Loucy (cell line): ENCODE measurements at regions not wholly inside any gene's neighbourhood (a gene's known extent, or its start where the extent isn't known, plus 50 kb on each side); places are given as distances from the start of the nearest gene placed in this dataset.

Experiments used
- H2AFZ ChIP-seq: fragments of 200-600 bp; sonication (generic); 2 replicates; pipeline ENCODE4 v1.6.0; 2016; ENCODE audit warnings: antibody characterized with exemption, mild to moderate bottlenecking, low read length, moderate library complexity
- H3F3A ChIP-seq: fragments of 200-600 bp; 2 replicates; pipeline ENCODE4 v1.6.0; 2016; ENCODE audit warnings: antibody characterized with exemption, low read depth, mild to moderate bottlenecking
- H3K27me3 ChIP-seq: fragments of 200-600 bp; sonication (generic); 2 replicates; pipeline ENCODE4 v1.6.1; 2014; ENCODE audit warnings: low read length, mild to moderate bottlenecking; ENCODE audit not compliant: insufficient read depth, poor library complexity, severe bottlenecking
- H3K36me3 ChIP-seq: fragments of 200-600 bp; sonication (generic); 2 replicates; pipeline ENCODE4 v1.6.1; 2016; ENCODE audit warnings: low read length; ENCODE audit not compliant: insufficient read depth
- H3K4me1 ChIP-seq: fragments of 200-600 bp; sonication (generic); 2 replicates; pipeline ENCODE4 v1.5.1; 2014; ENCODE audit warnings: low read length, mild to moderate bottlenecking; ENCODE audit not compliant: insufficient read depth, poor library complexity, severe bottlenecking
- H3K4me2 ChIP-seq: fragments of 200-600 bp; sonication (generic); 2 replicates; pipeline ENCODE4 v1.6.0; 2014; ENCODE audit warnings: antibody characterized with exemption, low read length, low read depth, mild to moderate bottlenecking; ENCODE audit not compliant: poor library complexity, severe bottlenecking
- H3K4me3 ChIP-seq: fragments of 200-600 bp; sonication (generic); 2 replicates; pipeline ENCODE4 v1.5.1; 2014; ENCODE audit warnings: low read length, mild to moderate bottlenecking, mixed read lengths; ENCODE audit not compliant: poor library complexity, severe bottlenecking
- H3K79me2 ChIP-seq: fragments of 200-600 bp; sonication (generic); 2 replicates; pipeline ENCODE4 v1.6.1; 2014; ENCODE audit warnings: low read length; ENCODE audit not compliant: insufficient read depth
- H3K9ac ChIP-seq: fragments of 200-600 bp; sonication (generic); 2 replicates; pipeline ENCODE4 v1.6.0; 2014; ENCODE audit warnings: mild to moderate bottlenecking, low read depth, low read length, moderate library complexity; ENCODE audit not compliant: poor library complexity, severe bottlenecking
- H3K9me2 ChIP-seq: fragments of 200-600 bp; sonication (generic); replicated peaks from 2 replicates; pipeline ENCODE4 v1.6.1; 2016; ENCODE audit warnings: low read depth, low read length, mixed read lengths
- H3K9me3 ChIP-seq: fragments of 200-600 bp; sonication (generic); 2 replicates; pipeline ENCODE4 v1.6.1; 2014; ENCODE audit warnings: mild to moderate bottlenecking, antibody characterized with exemption, low read length, low read depth; ENCODE audit not compliant: insufficient read depth
- H4K20me1 ChIP-seq: fragments of 200-600 bp; sonication (generic); 2 replicates; pipeline ENCODE4 v1.6.0; 2014; ENCODE audit warnings: antibody characterized with exemption, low read length, mild to moderate bottlenecking; ENCODE audit not compliant: insufficient read depth, poor library complexity, severe bottlenecking
- EZH2phosphoT487 ChIP-seq: fragments of 200-600 bp; IDR thresholded peaks from 2 replicates; pipeline ENCODE4 v1.6.1; 2018; ENCODE audit warnings: antibody characterized with exemption, mild to moderate bottlenecking, moderate library complexity, borderline replicate concordance
- TF ChIP-seq, protein P1 (sequence below): fragments of 200-600 bp; sonication (generic); conservative IDR thresholded peaks from 2 replicates; pipeline ENCODE4 v1.5.1; 2014; ENCODE audit warnings: mild to moderate bottlenecking, antibody characterized with exemption, low read length

DNA sequence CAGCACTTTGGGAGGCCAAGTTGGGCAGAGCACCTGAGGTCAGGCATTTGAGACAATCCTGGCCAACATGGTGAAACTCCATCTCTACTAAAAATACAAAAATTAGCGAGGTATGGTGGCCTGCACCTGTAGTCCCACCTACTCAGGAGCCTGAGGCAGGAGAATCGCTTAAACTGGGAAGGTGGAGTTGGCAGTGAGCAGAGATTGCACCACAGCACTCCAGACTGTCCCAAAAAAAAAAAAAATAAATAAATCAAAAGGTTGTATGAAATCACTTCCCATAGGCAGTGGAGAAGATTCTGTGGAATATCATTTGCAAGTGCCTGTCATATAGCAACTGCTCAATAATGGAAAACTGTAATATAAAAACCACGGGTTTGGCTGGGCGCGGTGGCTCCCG, 65.1 kb upstream of the SERBP1 start:
- no peak overlapping the region for H3K9ac ChIP-seq
- no peaks in the 10 kb centered on the region for H3K27me3 ChIP-seq
- TF ChIP-seq EZH2phosphoT487: no peak
- TF ChIP-seq, protein P1, sequence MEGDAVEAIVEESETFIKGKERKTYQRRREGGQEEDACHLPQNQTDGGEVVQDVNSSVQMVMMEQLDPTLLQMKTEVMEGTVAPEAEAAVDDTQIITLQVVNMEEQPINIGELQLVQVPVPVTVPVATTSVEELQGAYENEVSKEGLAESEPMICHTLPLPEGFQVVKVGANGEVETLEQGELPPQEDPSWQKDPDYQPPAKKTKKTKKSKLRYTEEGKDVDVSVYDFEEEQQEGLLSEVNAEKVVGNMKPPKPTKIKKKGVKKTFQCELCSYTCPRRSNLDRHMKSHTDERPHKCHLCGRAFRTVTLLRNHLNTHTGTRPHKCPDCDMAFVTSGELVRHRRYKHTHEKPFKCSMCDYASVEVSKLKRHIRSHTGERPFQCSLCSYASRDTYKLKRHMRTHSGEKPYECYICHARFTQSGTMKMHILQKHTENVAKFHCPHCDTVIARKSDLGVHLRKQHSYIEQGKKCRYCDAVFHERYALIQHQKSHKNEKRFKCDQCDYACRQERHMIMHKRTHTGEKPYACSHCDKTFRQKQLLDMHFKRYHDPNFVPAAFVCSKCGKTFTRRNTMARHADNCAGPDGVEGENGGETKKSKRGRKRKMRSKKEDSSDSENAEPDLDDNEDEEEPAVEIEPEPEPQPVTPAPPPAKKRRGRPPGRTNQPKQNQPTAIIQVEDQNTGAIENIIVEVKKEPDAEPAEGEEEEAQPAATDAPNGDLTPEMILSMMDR: no peak
- no peak overlapping the region for H3K4me3 ChIP-seq
- H3K9me3 ChIP-seq: no peaks in the 10 kb centered on the region
- no peak overlapping the region for H3K4me2 ChIP-seq
- H3K9me2 ChIP-seq: no peaks in the 10 kb centered on the region
- no peaks in the 10 kb centered on the region for H3K4me1 ChIP-seq
- no peak overlapping the region for H2AFZ ChIP-seq
- H4K20me1 ChIP-seq: no peaks in the 10 kb centered on the region
- H3F3A ChIP-seq: no peaks in the 10 kb centered on the region
- no peaks in the 10 kb centered on the region for H3K36me3 ChIP-seq
- no peaks in the 10 kb centered on the region for H3K79me2 ChIP-seq

GRCh38 chr1:67496329-67496728, 66.1 kb upstream of the SERBP1 start:
- H3K4me3 ChIP-seq: no peak overlapping the region
- H3K4me2 ChIP-seq: no peak overlapping the region
- peaks cover 3% of the 10 kb centered on the region for H3K4me1 ChIP-seq
- no peaks in the 10 kb centered on the region for H3K27me3 ChIP-seq
- no peaks in the 10 kb centered on the region for H4K20me1 ChIP-seq
- H3K36me3 ChIP-seq: no peaks in the 10 kb centered on the region
- no peaks in the 10 kb centered on the region for H3F3A ChIP-seq
- H3K9ac ChIP-seq: no peak overlapping the region
- no peaks in the 10 kb centered on the region for H3K9me3 ChIP-seq
- H2AFZ ChIP-seq: no peak overlapping the region
- no peaks in the 10 kb centered on the region for H3K79me2 ChIP-seq
- TF ChIP-seq, protein P1: no peak
- no peak for TF ChIP-seq EZH2phosphoT487
- H3K9me2 ChIP-seq: no peaks in the 10 kb centered on the region

DNA sequence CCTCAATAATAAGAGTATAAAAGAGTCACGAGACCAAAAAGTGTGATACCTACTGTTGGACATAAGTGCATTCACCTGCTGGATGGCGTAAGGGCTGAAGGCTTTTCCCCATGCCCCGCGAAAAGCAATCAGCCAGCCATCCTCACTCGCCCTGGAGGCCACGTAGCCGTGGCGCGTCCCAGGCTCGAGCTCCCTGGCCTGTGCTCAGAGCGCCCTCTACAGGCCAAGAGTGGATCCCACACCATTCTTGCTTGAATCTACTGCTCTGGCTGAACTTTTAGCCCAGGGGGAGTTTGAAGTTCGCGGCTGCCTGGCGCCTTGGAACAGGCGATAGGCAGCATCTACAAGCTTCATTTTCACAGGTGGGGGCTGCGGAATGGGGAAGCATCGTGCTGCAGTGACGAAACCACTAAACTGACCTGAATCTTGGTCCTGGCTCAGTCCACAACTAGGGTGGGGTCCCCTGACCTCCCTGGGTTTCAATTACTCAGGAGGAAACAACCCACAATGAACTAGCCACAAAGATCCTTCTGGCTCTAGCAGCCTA, 70.3 kb upstream of the SERBP1 start:
- H3K9ac ChIP-seq: peak overlapping the region; percentile 24
- H3K4me3 ChIP-seq: peak overlapping the region; percentile 63

More for the DNA sequence above, 70.3 kb upstream of the SERBP1 start:
- Histone ChIP-seq H3K4me1 (peaks cover 3% of the 10 kb centered on the region), H2AFZ (peak overlapping the region; percentile 74), H3K9me3 (no peaks in the 10 kb centered on the region), H3K4me2 (peak overlapping the region; percentile 78), H3K27me3 (no peaks in the 10 kb centered on the region), H3K79me2 (no peaks in the 10 kb centered on the region), H4K20me1 (no peaks in the 10 kb centered on the region), H3K9me2 (no peaks in the 10 kb centered on the region), H3F3A (no peaks in the 10 kb centered on the region), H3K36me3 (no peaks in the 10 kb centered on the region)
- TF ChIP-seq, protein P1: peak; percentile 97
- TF ChIP-seq EZH2phosphoT487: no peak
